GM21529 (cell line): ENCODE measurements at regions not wholly inside any gene's neighbourhood (a gene's known extent, or its start where the extent isn't known, plus 50 kb on each side); places are given as distances from the start of the nearest gene placed in this dataset.
"Not testable (repeated sequence)": the region's sequence is repeated elsewhere in the genome, so short reads cannot be mapped to it uniquely, and the experiment has no call there.

ENCODE experiments used
- ATAC-seq: cut with Tn5 transposase; IDR thresholded peaks from one replicate; pipeline ENCODE4 v1.9.1; 2021; ENCODE audit not compliant: unreplicated experiment

- ATAC-seq = not testable (repeated sequence)
Observed at GRCh38 chr13:57909833-57910232, 278.3 kb downstream of the PCDH17 start.

- ATAC-seq = no peak
Observed at GRCh38 chr13:57918086-57918485, 286.5 kb downstream of the PCDH17 start.

GRCh38 chr13:57918913-57919312 lies 287.4 kb downstream of the PCDH17 start:
- no peak for ATAC-seq

- no peak for ATAC-seq
Observed at GRCh38 chr13:57925250-57925649, 293.7 kb downstream of the PCDH17 start.

GRCh38 chr13:57925751-57926150 lies 294.2 kb downstream of the PCDH17 start:
- no peak for ATAC-seq

GRCh38 chr13:57932061-57932460 lies 300.5 kb downstream of the PCDH17 start:
- no peak for ATAC-seq

- no peak for ATAC-seq
Observed at GRCh38 chr13:57933606-57934005, 302.1 kb downstream of the PCDH17 start.

GRCh38 chr13:57935965-57936364 lies 304.4 kb downstream of the PCDH17 start:
- ATAC-seq = no peak

GRCh38 chr13:57946361-57946760 lies 314.8 kb downstream of the PCDH17 start:
- peak; percentile 85 for ATAC-seq

- ATAC-seq = no peak
Observed at GRCh38 chr13:57948884-57949283, 317.3 kb downstream of the PCDH17 start.

GRCh38 chr13:57969951-57970350 lies 338.4 kb downstream of the PCDH17 start:
- ATAC-seq = no peak

GRCh38 chr13:57970404-57970803 lies 338.9 kb downstream of the PCDH17 start:
- ATAC-seq = no peak

GRCh38 chr13:57982782-57983181 lies 351.2 kb downstream of the PCDH17 start:
- ATAC-seq = no peak

GRCh38 chr13:57988276-57988675 lies 356.7 kb downstream of the PCDH17 start:
- ATAC-seq = no peak

- ATAC-seq = no peak
Observed at GRCh38 chr13:57991041-57991440, 359.5 kb downstream of the PCDH17 start.

GRCh38 chr13:57992416-57992815 lies 360.9 kb downstream of the PCDH17 start:
- ATAC-seq = no peak

- ATAC-seq = no peak
Observed at GRCh38 chr13:57996717-57997116, 365.2 kb downstream of the PCDH17 start.

- ATAC-seq = no peak
Observed at GRCh38 chr13:58004751-58005150, 373.2 kb downstream of the PCDH17 start.

GRCh38 chr13:58018020-58018419 lies 386.5 kb downstream of the PCDH17 start:
- no peak for ATAC-seq

GRCh38 chr13:58018865-58019264 lies 387.3 kb downstream of the PCDH17 start:
- no peak for ATAC-seq

- ATAC-seq = no peak
Observed at GRCh38 chr13:58024103-58024502, 392.6 kb downstream of the PCDH17 start.

- no peak for ATAC-seq
Observed at GRCh38 chr13:58025821-58026220, 394.3 kb downstream of the PCDH17 start.

GRCh38 chr13:58032676-58033460 lies 401.3 kb downstream of the PCDH17 start:
- no peak for ATAC-seq
